Right renal cortex interstitium (tissue), 3 donors: ENCODE measurements at regions not wholly inside any gene's neighbourhood (a gene's known extent, or its start where the extent isn't known, plus 50 kb on each side); places are given as distances from the start of the nearest gene placed in this dataset.

Experiments
- DNase-seq, 3 donors: peaks; one replicate each; pipeline ENCODE4 v3.0.0-alpha.2; 2013; ENCODE audit warnings: low read depth in 3 of 3, low spot score in 2 of 3

DNA sequence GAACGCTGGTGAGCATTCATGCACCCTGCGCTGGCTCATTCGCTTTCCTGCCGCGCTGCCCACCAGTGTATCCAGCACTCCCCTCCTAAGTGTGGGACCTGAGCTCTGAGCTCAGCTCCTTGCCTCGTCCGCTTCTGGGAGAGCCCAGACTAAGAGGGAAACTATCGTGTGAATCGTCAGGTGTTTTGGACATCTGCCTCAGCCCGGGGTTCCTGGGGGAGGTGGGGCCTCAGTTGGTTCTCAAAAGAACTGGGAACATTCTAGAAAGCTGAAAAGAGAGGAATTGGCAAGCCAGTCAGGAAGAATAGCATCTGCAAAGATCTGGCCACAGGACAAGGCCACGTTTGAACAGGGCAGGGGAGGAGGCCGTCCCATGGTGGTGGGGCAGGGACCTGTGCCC lies 205.4 kb upstream of the CIBAR2 start:
- no peak for DNase-seq

DNA sequence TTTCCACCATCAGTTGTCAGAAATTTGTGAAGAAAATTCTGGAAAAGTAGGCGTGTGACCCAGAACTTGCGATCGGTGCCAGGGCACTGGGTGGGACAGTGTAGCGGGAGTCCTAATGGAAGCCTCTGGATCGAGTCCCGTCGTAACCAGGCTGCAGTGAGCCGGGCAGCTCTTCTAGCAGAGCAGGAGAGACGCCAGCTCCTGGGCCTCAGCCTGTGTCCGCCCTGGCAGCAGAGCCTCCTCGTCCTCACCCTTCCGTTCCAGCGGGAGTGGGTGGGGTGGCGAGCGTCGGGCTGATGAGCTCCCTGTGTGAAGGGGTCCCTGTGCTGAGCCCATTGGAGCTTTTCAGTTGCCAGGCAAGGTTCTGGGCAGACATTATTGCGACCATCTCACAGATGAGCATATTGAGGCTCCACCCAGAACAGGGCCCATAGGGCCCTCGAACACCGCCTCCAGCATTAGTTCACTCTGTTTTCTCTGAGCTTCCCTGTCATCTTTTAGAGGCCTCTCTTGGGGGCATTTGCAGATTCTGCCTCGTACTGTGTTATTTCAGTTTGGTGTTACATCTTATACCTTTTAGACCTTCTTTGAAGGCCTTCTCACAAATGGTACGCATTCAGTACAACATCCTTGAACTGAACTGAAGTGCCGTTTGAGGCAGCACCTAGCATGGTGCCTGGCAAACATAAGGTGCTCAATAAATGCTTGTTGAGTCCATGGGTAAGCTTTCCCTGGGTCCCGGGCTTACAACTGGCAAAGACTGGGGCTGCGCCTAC lies 207.1 kb upstream of the CIBAR2 start:
- no peak for DNase-seq

DNA sequence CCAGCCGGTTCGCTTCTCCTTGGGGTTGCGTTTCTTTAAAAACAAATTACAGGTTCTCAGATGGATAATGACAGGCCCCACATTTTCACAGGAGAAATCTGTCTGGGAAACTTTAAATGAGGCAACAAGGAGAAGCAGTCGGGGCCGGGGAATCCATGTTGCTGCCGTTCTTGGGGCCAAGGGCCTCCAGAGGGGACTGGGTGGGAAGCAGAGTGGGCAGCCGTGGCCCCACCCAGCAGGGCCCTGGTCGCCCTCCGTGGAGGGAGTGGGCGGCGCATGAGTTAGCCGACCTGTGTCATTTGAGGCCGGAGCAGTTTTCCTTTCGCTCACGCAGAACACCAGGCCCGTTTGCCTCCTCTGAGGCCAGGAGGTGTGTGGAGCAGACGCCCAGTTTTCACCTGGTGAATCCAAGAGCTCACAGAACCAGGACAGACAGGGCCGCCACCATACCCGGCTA lies 207.7 kb upstream of the CIBAR2 start:
- no peak for DNase-seq

DNA sequence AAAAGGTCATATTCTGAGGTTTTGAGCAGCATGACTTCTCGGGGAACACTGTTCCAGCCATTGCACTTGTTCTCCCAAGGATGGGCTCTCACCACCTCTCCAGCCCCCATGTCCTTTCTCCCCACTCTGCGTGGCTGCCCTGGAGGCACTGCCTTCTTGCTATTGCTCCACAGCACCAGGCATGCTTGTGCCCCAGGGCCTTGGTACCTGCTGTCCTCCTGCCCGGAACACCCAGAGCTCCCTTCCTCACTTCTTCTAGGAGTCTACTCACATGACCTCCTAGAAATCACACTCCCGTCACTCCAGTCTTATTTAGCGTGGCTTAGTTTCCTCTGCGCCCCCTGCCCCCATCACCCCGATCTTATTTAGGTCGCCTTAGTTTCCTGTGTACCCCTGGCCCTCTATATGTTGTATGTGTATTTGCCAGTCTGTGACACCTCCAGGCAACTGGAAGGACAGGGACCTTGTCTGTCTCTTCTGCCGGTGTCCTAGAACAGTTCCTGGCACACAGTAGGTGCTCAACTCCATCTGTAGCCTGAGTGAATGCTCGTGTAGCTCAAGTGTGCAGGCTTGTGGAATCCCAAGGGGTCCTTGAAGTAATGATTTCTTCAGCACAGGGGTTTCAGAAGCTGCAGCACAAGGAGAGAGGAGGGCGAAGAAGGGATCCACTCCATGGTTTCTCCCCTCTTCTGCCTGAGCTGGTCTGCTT lies 208.6 kb upstream of the CIBAR2 start:
- DNase-seq = no peak

DNA sequence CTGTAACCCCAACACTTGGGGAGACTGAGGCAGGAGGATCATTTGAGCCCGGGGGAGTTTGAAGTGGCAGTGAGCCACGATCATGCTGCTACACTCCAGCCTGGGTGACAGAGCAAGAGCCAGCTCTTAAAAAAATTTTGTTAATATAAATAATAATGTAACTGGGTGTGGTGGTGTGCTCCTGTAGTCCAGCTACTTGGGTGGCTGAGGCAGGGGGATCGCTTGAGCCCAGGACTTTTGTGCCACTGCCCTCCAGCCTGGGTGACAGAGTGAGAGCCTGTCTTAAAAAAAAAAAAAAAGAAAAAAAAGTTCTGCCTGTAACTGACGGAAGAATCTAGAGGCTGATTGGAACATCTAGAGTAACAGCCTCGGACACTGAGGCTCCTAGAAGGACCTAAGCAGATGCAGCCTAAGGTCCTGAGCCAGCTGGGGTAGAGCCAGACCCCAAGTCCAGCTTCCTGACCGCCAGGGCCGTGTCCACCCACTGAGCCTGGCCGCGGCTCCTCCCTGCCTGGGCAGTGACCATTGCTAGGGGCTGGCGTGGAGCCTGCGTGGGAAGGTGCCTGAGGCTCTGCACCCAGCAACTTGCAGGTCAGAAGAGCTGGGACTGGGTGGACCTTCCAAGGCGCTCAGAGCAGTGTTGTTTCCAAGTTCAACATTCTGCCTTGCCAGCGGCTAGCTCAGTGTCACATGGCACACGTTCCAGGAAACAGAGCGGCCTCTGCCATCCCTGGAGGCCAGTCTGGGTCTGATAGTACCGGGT lies 209.4 kb upstream of the CIBAR2 start:
- DNase-seq = no peak

DNA sequence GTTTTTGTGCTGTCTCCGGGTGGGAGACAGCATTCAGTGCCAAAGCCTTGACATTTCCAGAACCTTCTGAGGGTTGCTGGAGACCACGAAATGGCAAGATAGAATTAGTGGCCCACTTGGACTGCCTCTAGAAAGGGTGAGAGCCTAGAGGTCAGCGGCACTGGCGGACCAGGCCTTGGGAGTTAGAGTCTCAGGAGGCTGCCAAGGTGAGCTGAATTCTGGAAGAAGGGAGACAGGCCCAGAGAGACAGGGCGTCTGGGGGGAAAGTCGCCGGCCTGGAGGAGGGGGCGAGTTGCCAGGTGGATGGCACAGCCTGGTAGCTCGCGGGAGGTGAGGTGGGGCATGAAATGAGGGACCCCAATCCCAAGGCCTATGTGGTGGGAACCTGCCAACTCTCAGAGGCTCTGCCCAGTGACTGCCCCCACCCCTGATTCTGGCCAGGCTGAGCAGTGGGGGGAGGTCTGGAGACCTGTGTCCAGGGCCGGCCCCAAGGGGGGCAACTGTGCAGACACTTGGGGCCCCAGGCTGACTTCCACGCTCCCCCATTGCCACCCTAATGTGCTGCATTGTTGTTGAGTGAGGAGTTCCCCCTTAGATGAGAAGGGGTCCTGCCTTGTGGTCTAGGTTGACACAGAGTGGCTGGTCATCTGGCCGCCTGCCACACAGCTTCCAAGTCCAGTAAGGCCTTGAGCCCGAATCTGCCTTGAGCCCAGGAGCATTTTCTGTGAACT lies 211.1 kb upstream of the CIBAR2 start:
- no peak for DNase-seq

DNA sequence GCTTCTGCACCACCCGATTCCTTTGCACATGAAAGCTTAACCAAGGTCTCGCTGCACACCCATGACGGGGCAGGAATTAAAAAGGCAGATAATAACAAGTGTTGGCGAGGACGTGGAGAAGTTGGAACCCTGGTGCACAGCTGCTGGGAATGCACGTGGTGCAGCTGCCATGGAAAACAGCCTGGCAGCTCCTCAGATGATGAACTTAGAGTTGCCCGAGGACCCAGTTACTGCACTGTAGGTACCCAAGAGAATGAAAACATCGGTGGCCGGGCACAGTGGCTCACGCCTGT lies 211.6 kb upstream of the CIBAR2 start:
- no peak for DNase-seq

DNA sequence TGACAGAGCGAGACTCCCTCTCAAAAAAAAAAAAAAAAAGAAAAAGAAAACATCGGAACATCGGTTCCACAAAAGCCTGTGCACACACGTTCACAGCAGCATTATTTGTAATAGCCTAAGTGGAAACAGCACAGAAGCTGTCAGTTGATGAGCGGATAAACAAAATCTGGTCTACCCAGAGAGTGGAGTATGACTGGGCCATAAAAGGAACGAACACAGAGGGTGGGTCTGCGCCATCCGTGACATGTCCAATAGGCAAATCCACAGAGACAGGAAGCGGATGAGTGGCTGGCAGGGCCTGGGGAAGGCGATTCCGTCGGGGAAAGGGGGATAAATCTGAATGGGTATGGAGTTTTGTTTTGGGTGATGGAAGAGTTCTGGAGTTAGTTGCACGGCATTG lies 212.2 kb upstream of the CIBAR2 start:
- no peak for DNase-seq

DNA sequence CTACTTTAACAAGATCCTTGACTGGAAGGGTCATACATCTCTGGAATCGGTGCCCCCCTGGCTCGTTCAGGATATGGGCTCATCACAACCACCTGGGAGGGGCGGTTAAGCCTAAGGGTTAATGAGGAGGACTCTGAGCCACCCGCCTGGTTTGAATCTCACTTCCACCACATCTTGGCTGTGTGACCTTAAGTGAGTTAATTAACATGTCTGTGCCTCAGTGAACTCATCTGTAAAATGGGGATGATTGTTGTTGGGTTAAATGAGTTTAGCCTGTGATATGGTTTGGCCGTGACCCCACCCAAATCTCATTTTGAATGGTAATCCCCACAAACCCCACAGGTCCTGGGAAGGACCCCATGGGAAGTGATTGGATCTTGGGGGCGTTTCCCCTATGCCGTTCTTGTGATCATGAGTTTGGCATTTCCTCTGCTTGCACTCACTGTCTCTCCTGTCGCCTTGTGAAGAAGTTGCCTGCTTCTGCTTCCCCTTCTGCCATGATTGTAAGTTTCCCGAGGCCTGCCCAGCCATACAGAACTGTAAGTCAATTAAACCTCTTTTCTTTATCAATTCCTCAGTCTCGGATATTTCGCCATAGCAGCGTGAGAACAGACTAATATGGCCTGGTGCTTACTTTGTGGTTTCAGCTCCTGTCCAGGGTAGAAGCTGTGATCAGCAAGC lies 214.0 kb upstream of the CIBAR2 start:
- no peak for DNase-seq

- DNase-seq = no peak
Observed at GRCh38 chr16:85326794-85327181, 214.5 kb upstream of the CIBAR2 start.

GRCh38 chr16:85327731-85328675 lies 215.7 kb upstream of the CIBAR2 start:
- DNase-seq = no peak

DNA sequence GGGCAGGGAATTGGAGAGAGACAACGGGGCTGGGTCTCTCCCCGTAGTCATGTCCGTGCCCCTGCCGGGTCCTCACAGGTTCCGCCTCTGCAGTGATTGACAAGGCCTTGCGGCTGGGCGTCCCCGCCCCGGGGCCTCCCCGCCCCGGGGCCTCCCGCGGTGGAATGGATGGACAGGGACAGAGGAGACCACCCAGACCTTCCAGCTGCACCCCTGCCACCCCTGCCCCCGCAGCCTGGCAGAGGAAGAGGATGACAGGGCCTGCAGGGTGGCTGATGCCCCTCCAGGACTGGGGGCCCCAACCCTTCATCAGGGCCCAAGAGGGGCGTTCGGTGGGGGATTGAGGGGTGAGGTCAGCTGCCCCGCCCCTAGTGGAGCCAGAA lies 216.4 kb upstream of the CIBAR2 start:
- DNase-seq = no peak

- no peak for DNase-seq
Observed at GRCh38 chr16:85329059-85329812, 217.0 kb upstream of the CIBAR2 start.

- DNase-seq = no peak
Observed at GRCh38 chr16:85330006-85330693, 217.9 kb upstream of the CIBAR2 start.

DNA sequence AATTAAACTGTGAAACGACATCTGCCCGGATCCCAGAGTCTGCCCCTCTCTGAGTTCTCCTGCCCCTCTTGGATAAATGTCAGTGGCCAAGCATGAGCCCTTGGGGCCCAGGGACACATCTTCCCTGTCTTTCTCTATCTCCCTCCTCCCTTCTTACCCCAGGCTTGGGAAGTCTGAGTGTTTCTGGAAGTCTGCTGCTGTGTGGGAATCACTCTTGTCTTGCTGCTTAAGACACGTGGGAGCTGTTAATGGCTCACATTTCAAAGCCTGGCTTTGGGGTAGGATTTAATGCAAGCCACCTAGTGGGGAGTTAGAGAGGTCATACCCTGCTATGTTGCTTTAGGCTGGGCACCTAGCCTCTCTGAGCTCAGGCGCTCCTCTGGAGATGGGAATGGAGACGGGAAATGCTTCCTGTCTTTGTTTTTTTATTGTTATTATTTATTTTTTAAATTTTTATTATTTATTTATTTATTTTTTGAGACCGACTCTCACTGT lies 218.5 kb upstream of the CIBAR2 start:
- DNase-seq = no peak

DNA sequence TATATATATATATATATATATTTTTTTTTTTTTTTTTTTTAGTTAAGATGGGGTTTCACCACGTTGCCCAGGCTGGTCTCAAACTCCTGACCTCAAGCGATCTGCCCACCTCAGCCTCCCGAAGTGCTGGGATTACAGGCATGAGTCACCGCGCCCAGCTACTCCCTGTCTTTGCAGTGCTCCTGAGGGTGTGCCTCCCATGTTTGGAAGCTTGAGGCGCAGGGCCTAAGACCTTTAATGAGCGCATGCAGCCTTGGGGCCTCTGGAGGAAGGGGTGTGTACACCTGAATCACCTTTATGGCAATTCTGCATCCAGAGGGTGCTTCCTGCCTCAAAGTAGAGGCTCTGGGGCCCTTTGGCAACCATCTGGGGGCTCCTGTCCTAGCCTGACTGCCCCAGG lies 219.4 kb upstream of the CIBAR2 start:
- DNase-seq = no peak

DNA sequence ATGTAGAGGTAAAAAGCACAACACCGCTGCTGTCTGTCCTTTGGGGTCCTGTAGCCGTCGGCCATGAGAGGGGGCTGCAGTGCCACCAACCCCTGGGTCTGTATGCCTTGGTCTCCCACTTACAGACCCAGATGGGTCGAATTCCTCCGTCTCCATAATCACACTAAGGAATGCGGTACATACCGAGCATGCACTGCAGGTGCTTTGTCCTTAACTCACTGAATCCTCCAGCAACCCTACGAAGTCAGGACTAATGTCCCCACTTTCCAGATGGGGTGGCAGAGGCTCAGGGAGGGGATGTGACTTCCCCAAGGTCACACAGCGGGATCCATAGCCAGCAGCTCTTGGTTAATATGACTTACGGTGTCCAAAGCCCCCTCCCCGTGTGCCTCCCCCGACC lies 219.9 kb upstream of the CIBAR2 start:
- DNase-seq = no peak

DNA sequence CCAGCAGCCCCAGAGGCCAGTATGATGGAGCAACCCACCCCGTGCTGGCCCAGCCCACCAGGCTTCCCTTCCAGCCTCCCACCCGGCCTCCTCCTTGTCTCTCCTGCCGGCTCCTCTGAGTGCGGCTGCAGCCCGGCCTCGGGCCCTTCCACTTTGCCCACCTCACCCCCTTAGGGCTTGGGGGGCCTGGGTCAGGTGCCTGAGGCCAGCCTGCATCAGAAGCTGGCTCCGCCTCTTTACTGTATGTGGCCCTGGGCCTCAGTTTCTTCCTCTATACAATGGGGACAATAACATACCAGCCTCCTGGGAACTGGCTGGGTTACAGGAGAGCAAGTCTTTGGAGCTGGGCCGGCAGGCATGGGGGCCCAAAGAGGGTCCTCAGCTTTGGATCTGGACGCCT lies 221.1 kb upstream of the CIBAR2 start:
- DNase-seq = no peak
